ENCODE measurements at regions not wholly inside any gene's neighbourhood (a gene's known extent, or its start where the extent isn't known, plus 50 kb on each side); places are given as distances from the start of the nearest gene placed in this dataset.

DNA sequence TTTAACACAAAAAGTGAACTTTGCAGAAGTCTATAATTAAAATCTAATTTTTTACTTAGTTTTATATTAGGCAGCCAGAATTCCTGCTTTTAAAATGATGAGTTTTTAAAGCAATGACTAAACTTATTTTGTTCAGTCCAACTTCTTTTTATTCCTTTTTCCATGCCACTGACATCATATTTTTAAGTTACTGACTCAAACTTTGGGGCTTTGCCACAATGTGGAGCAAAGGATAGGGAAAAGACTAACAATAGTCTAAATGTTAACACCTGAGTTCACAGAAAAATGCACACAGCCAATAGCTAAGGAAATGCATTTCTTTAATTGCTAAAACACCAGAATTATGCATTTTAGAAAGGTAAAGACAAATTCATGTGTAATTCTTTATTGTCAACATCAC is 647.6 kb upstream of the DPPA4 start:
- TF ChIP-seq, protein P1, sequence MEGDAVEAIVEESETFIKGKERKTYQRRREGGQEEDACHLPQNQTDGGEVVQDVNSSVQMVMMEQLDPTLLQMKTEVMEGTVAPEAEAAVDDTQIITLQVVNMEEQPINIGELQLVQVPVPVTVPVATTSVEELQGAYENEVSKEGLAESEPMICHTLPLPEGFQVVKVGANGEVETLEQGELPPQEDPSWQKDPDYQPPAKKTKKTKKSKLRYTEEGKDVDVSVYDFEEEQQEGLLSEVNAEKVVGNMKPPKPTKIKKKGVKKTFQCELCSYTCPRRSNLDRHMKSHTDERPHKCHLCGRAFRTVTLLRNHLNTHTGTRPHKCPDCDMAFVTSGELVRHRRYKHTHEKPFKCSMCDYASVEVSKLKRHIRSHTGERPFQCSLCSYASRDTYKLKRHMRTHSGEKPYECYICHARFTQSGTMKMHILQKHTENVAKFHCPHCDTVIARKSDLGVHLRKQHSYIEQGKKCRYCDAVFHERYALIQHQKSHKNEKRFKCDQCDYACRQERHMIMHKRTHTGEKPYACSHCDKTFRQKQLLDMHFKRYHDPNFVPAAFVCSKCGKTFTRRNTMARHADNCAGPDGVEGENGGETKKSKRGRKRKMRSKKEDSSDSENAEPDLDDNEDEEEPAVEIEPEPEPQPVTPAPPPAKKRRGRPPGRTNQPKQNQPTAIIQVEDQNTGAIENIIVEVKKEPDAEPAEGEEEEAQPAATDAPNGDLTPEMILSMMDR (IDR thresholded peaks at IDR 0.05; ENCODE audit: insufficient read depth, low read length) = no peak
- no peak for TF ChIP-seq GABPA (IDR thresholded peaks at IDR 0.05; ENCODE audit: low read depth)
- TF ChIP-seq SPI1 (IDR thresholded peaks at IDR 0.05; ENCODE audit: borderline replicate concordance, low read depth) = no peak
